Chondrocyte (in vitro differentiated cells): ENCODE measurements at regions not wholly inside any gene's neighbourhood (a gene's known extent, or its start where the extent isn't known, plus 50 kb on each side); places are given as distances from the start of the nearest gene placed in this dataset.

Source experiments
- DNase-seq: peaks from one replicate; pipeline ENCODE4 v3.0.0; 2021; ENCODE audit warnings: mixed read lengths, low spot score
- H3K27ac Mint-ChIP-seq: one replicate; pipeline ENCODE4 v1.8.0; 2021; ENCODE audit warnings: mild to moderate bottlenecking, moderate library complexity, mixed read lengths; ENCODE audit not compliant: unreplicated experiment
- H3K27me3 Mint-ChIP-seq: 2 replicates; pipeline ENCODE4 v1.8.0; 2021; ENCODE audit warnings: low read depth, mixed read lengths
- H3K36me3 Mint-ChIP-seq: 2 replicates; pipeline ENCODE4 v1.8.0; 2021; ENCODE audit warnings: low read depth, mixed read lengths
- H3K4me1 Mint-ChIP-seq: 2 replicates; pipeline ENCODE4 v1.8.0; 2021; ENCODE audit warnings: low read depth, mild to moderate bottlenecking, mixed read lengths
- H3K4me3 Mint-ChIP-seq: one replicate; pipeline ENCODE4 v1.8.0; 2021; ENCODE audit warnings: mild to moderate bottlenecking, moderate library complexity, mixed read lengths; ENCODE audit not compliant: unreplicated experiment
- H3K9me3 Mint-ChIP-seq: 2 replicates; pipeline ENCODE4 v1.8.0; 2021; ENCODE audit warnings: low read depth, mixed read lengths
- TF ChIP-seq, protein P1 (sequence below): fragments of 200-600 bp; sonication (generic); IDR thresholded peaks from 2 replicates; pipeline ENCODE4 v1.5.0; 2021; ENCODE audit warnings: antibody characterized with exemption, mild to moderate bottlenecking, moderate library complexity

DNA sequence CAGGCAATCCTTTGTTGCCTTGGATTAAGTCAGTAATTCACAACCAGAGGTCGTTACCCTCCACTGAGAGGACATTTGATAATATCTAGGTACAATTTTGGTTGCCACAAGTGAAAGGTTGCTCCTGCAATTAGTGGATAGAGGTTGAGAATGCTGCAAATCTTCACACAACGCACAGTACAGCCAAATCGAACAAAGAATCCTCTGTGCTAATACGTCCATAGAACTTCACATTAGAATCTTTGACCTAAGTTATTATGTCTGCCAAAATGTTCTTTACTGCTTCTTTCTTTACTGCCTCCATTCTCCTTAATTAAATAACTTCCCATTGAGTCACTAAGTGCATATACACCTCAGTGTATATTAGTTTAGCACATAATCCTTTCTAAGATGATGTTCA, 879.5 kb downstream of the TRIB2 start:
- Mint-ChIP-seq H3K9me3 (peaks cover 2% of the 10 kb centered on the region), H3K27ac (no peak overlapping the region), H3K4me1 (no peaks in the 10 kb centered on the region), H3K4me3 (no peak overlapping the region), H3K27me3 (no peaks in the 10 kb centered on the region), H3K36me3 (no peaks in the 10 kb centered on the region)
- TF ChIP-seq, protein P1, sequence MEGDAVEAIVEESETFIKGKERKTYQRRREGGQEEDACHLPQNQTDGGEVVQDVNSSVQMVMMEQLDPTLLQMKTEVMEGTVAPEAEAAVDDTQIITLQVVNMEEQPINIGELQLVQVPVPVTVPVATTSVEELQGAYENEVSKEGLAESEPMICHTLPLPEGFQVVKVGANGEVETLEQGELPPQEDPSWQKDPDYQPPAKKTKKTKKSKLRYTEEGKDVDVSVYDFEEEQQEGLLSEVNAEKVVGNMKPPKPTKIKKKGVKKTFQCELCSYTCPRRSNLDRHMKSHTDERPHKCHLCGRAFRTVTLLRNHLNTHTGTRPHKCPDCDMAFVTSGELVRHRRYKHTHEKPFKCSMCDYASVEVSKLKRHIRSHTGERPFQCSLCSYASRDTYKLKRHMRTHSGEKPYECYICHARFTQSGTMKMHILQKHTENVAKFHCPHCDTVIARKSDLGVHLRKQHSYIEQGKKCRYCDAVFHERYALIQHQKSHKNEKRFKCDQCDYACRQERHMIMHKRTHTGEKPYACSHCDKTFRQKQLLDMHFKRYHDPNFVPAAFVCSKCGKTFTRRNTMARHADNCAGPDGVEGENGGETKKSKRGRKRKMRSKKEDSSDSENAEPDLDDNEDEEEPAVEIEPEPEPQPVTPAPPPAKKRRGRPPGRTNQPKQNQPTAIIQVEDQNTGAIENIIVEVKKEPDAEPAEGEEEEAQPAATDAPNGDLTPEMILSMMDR = no peak
- no peak for DNase-seq

DNA sequence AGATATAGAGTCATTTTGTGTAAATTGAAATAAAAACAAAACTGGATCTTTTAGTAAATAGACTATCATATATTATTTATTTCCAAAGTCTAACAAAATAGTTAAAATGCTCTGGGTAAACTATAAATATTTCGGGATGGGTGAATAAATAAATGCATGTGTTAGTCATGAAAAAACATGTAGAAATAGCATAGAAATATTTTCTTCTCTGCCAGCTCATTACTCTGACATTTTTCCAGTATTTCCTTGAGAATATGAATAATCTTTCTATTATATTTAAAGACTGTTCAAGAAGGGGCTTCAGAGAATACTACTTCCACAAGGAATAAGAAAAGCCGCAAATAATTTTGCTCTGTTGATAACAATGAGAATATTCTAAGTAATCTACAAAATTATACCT, 880.4 kb downstream of the TRIB2 start:
- H3K4me1 Mint-ChIP-seq = no peaks in the 10 kb centered on the region
- DNase-seq = no peak

DNA sequence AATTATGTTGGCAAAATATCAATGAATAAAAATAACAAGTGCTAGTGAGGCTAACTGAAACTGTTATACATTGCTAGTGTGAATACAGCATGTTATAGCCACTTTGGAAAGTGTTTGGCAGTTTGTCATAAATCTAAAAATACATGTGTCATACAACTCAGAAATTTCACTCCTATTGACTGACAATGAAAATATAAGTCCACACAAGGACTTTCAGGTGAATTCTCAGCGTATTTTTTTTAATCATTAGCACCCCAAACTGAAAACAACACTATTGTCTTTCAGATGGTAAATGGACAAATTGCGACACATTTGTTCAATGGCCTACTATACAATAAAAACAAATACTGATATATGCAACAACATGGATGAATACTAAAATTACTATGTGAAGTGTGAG, 884.8 kb downstream of the TRIB2 start:
- Mint-ChIP-seq H3K4me3 (no peak overlapping the region), H3K4me1 (no peaks in the 10 kb centered on the region), H3K36me3 (no peaks in the 10 kb centered on the region), H3K27me3 (peaks cover 2% of the 10 kb centered on the region), H3K9me3 (no peaks in the 10 kb centered on the region), H3K27ac (no peak overlapping the region)
- no peak for DNase-seq
- TF ChIP-seq, protein P1 = no peak

More for the DNA sequence above, 880.4 kb downstream of the TRIB2 start:
- no peaks in the 10 kb centered on the region for H3K36me3 Mint-ChIP-seq
- H3K9me3 Mint-ChIP-seq = peaks cover 2% of the 10 kb centered on the region
- H3K27ac Mint-ChIP-seq = no peak overlapping the region
- H3K27me3 Mint-ChIP-seq = no peaks in the 10 kb centered on the region
- TF ChIP-seq, protein P1 = no peak
- no peak overlapping the region for H3K4me3 Mint-ChIP-seq

DNA sequence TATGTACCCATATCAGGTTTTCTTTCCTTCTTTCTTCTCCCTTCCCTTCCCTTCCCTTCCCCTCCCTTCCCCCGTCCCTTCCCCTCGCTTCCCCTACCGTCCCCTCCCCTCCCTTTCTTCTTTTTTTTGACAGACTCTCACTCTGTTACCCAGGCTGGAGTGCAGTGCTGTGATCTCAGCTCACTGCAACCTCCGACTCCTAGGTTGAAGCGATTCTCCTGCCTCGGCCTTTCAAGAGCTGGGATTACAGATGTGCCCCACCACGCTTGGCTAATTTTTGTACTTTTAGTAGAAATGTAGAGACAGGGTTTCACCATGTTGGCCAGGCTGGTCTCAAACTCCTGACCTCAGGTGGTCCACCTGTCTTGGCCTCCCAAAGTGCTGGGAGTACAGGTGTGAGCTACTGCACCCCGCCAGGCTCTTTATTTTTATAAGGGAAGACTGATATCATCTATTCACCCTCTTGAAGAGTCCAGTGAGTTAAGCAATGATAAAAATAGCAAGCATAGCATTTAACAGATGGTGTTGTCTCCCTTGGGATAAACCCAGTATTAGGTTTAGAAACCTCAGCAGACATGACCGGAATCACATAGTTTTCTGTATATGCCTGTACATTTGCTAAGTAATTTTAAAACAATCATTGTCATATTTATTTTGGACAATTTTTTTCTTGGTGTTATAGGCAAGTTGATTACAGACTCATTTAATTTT, 888.4 kb downstream of the TRIB2 start:
- Mint-ChIP-seq H3K4me3 (no peak overlapping the region), H3K9me3 (peaks cover 3% of the 10 kb centered on the region), H3K4me1 (no peaks in the 10 kb centered on the region), H3K36me3 (no peaks in the 10 kb centered on the region), H3K27ac (no peak overlapping the region), H3K27me3 (peaks cover 5% of the 10 kb centered on the region)
- DNase-seq = no peak
- TF ChIP-seq, protein P1 = no peak

DNA sequence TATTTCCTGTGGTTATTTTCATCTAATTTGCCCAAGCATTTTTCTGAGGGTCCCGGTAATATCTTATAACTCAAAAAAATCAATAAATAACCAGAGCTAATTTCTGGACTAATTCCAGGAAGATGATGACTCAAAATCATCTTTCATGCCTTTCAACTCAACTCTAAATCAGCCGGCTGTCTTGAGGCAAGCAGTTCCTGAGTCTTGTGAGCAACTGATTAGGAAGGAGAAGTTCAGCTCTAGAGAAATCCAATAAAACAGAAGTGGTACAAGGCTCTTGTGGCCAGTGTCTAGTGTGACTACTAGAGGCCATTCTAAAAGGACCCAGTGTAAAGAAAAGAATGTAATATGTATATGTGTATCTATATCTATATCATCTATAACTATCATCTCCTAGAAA, 890.4 kb downstream of the TRIB2 start:
- Mint-ChIP-seq H3K4me1 (no peaks in the 10 kb centered on the region), H3K4me3 (no peak overlapping the region), H3K27me3 (peaks cover 5% of the 10 kb centered on the region), H3K36me3 (no peaks in the 10 kb centered on the region), H3K27ac (no peak overlapping the region), H3K9me3 (peaks cover 3% of the 10 kb centered on the region)
- no peak for DNase-seq
- TF ChIP-seq, protein P1 = no peak
